Mesothelial cell of epicardium (in vitro differentiated cells): ENCODE measurements at regions not wholly inside any gene's neighbourhood (a gene's known extent, or its start where the extent isn't known, plus 50 kb on each side); places are given as distances from the start of the nearest gene placed in this dataset.

Experiments used
- DNase-seq, 2 experiments: peaks; one replicate each; pipeline ENCODE4 v3.0.0; 2021; ENCODE audit warnings: low spot score in 2 of 2; ENCODE audit not compliant: unreplicated experiment in 2 of 2
- H3K27ac Mint-ChIP-seq: 2 replicates; pipeline ENCODE4 v1.8.0; 2021; ENCODE audit warnings: mixed read lengths
- H3K27me3 Mint-ChIP-seq: 2 replicates; pipeline ENCODE4 v1.8.0; 2021; ENCODE audit warnings: low read depth, mixed read lengths
- H3K36me3 Mint-ChIP-seq: 2 replicates; pipeline ENCODE4 v1.8.0; 2021; ENCODE audit warnings: mixed read lengths
- H3K4me1 Mint-ChIP-seq: 2 replicates; pipeline ENCODE4 v1.8.0; 2021; ENCODE audit warnings: mixed read lengths
- H3K4me3 Mint-ChIP-seq: 2 replicates; pipeline ENCODE4 v1.8.0; 2021; ENCODE audit warnings: mild to moderate bottlenecking, moderate library complexity, mixed read lengths
- H3K9me3 Mint-ChIP-seq: 2 replicates; pipeline ENCODE4 v1.8.0; 2021; ENCODE audit warnings: mixed read lengths
- TF ChIP-seq, protein P1 (sequence below): fragments of 200-600 bp; sonication (generic); IDR thresholded peaks from one replicate; pipeline ENCODE4 v1.5.0; 2021; ENCODE audit warnings: antibody characterized with exemption; ENCODE audit not compliant: unreplicated experiment

DNA sequence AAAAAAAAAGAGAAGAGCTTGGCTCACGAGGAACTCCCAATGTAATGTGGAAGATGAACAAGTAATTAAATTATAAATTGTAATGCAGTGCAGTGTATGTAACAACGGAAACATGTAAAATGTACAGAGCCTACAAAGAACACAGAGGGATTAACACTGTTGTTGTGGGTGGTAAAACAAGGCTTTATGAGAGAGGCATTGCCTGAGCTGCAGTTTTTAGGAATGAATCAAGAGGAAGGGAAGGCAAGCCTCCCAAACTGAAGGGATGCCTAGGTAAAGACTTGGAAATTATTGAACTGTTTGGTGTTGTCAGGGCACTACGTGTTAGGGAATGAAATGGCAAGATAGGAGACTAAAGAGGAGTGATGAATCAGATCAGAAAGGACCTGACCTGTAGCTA lies 213.7 kb downstream of the HTR7 start:
- H3K9me3 Mint-ChIP-seq: peaks cover 21% of the 10 kb centered on the region
- peaks cover 11% of the 10 kb centered on the region for H3K4me1 Mint-ChIP-seq
- H3K4me3 Mint-ChIP-seq: no peak overlapping the region
- TF ChIP-seq, protein P1, sequence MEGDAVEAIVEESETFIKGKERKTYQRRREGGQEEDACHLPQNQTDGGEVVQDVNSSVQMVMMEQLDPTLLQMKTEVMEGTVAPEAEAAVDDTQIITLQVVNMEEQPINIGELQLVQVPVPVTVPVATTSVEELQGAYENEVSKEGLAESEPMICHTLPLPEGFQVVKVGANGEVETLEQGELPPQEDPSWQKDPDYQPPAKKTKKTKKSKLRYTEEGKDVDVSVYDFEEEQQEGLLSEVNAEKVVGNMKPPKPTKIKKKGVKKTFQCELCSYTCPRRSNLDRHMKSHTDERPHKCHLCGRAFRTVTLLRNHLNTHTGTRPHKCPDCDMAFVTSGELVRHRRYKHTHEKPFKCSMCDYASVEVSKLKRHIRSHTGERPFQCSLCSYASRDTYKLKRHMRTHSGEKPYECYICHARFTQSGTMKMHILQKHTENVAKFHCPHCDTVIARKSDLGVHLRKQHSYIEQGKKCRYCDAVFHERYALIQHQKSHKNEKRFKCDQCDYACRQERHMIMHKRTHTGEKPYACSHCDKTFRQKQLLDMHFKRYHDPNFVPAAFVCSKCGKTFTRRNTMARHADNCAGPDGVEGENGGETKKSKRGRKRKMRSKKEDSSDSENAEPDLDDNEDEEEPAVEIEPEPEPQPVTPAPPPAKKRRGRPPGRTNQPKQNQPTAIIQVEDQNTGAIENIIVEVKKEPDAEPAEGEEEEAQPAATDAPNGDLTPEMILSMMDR: no peak
- no peaks in the 10 kb centered on the region for H3K36me3 Mint-ChIP-seq
- H3K27ac Mint-ChIP-seq: no peak overlapping the region
- no peak for DNase-seq
- no peaks in the 10 kb centered on the region for H3K27me3 Mint-ChIP-seq

DNA sequence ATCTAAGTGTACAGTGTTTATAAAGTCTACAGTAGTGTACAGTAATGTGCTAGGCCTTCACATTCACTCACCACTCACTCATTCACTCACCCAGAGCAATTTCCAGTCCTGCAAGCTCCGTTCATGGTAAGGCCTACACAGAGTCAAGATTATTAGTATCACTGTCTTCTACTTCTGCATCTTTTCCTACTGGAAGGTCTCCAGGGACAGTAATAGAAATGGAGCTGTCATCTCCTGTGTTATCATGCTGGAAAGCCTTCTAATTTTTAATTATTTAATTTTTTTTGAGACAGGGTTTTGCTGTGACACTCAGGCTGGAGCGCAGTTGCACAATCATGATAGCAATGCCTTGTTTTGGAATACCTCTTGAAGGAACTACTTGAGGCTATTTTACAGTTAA lies 207.0 kb downstream of the HTR7 start:
- no peak for DNase-seq
- Mint-ChIP-seq H3K27ac (no peak overlapping the region), H3K4me3 (no peak overlapping the region), H3K9me3 (peaks cover 29% of the 10 kb centered on the region), H3K27me3 (no peaks in the 10 kb centered on the region), H3K4me1 (no peaks in the 10 kb centered on the region), H3K36me3 (no peaks in the 10 kb centered on the region)
- TF ChIP-seq, protein P1: no peak

DNA sequence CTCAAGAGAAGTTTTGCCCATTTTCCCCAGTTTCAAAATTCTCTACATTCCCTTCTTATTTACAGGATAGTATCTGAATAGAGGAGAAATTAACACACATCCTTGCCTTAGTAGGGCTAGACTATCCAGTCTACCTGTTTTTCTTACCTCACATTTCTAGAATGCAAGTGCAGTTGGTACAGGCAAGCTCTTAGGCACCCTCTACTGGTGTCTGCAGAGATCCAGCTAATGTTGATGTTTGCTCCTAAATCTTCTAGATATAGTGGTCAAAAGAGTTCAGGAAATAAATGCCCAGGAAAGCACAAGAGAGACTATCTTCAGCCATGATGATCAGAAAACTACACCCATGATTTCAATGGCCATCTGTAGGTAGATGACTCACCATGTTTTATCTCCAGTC lies 205.3 kb downstream of the HTR7 start:
- TF ChIP-seq, protein P1: no peak
- H3K27ac Mint-ChIP-seq: no peak overlapping the region
- H3K4me3 Mint-ChIP-seq: no peak overlapping the region
- no peaks in the 10 kb centered on the region for H3K4me1 Mint-ChIP-seq
- no peaks in the 10 kb centered on the region for H3K27me3 Mint-ChIP-seq
- H3K9me3 Mint-ChIP-seq: peaks cover 24% of the 10 kb centered on the region
- no peaks in the 10 kb centered on the region for H3K36me3 Mint-ChIP-seq
- DNase-seq: no peak

DNA sequence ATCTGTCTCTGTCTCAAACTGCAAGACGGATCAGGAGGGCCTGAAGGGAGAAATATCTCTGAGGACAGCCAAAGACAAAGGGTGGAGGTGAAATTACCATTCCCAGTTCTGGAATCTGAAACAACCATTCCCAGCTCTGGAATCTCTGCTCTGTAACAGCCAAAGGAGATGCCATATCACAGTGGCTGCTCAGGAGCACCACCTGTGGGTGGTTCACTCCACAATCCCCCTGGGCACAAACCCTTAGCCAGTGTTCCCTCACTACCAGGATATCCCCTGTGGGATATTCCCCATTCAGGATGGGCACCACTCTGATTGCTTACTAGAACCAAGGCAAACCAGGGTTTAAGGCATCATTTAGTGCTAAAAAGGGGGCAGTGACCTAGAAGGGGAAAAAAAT lies 199.0 kb downstream of the HTR7 start:
- no peaks in the 10 kb centered on the region for H3K27me3 Mint-ChIP-seq
- TF ChIP-seq, protein P1: no peak

DNA sequence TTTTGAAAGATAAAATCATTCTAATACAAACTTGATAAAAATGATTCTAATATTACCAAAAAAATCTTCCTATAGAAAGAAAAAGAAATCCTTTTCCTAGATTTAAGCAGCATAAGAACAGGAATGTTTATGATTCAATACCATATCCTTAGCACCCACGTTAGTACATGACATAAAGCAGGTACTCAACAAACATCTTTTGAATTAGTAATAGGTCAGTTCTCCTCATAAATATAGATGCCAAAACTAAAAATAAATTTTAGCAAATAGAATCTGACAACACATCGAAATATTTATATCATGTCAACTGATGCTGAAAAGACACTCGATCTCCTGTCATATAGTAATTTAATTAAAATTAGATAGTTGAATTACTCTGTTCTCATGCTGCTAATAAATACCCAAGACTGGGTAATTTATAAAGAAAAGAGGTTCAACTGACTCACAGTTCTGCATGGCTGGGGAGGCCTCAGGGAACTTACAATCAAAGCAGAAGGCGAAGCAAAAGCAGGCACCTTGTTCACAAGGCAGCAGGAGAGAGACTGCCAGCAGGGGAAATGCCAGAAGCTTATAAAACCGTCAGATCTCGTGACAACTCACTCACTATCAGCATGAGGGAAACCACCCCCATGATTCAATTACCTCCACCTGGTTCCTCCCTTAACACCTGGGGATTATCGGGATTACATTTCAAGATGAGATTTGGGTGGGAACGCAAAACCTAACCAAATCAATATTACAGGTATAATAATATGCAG lies 191.8 kb downstream of the HTR7 start:
- TF ChIP-seq, protein P1: no peak
- no peak overlapping the region for H3K27ac Mint-ChIP-seq
- H3K4me3 Mint-ChIP-seq: no peak overlapping the region
- H3K4me1 Mint-ChIP-seq: no peaks in the 10 kb centered on the region
- H3K36me3 Mint-ChIP-seq: no peaks in the 10 kb centered on the region
- peaks cover 9% of the 10 kb centered on the region for H3K27me3 Mint-ChIP-seq
- no peak for DNase-seq
- H3K9me3 Mint-ChIP-seq: peaks cover 23% of the 10 kb centered on the region

More for the DNA sequence above, 199.0 kb downstream of the HTR7 start:
- Mint-ChIP-seq H3K36me3 (peaks cover 2% of the 10 kb centered on the region), H3K4me1 (no peaks in the 10 kb centered on the region), H3K27ac (no peak overlapping the region), H3K4me3 (no peak overlapping the region), H3K9me3 (peaks cover 45% of the 10 kb centered on the region)
- DNase-seq: no peak

DNA sequence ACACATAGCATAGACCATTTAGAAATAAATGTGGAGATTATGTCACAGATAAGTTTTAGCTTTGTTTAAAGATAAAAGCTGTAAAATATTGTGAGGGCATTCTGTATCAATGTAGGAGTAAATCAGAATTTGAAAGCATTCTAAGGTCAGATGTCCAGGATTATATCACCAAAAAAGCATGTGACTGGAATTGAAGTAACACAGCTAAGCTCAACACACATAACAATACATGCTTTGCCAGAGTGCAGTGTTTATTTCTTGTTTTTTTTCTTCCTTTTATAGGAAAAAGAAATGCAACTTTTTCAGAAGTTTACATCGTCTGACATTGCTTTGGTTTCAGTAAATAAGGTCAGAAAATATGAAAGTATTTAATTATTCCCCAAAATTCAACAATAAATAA lies 183.4 kb downstream of the HTR7 start:
- Mint-ChIP-seq H3K27me3 (peaks cover 18% of the 10 kb centered on the region), H3K4me1 (no peaks in the 10 kb centered on the region), H3K27ac (no peak overlapping the region), H3K9me3 (no peaks in the 10 kb centered on the region), H3K36me3 (no peaks in the 10 kb centered on the region), H3K4me3 (no peak overlapping the region)
- no peak for DNase-seq
- TF ChIP-seq, protein P1: no peak
